NB4 (cell line): ENCODE measurements at regions not wholly inside any gene's neighbourhood (a gene's known extent, or its start where the extent isn't known, plus 50 kb on each side); places are given as distances from the start of the nearest gene placed in this dataset.
"Not testable (repeated sequence)": the region's sequence is repeated elsewhere in the genome, so short reads cannot be mapped to it uniquely, and the experiment has no call there.

Experiments used
- DNase-seq: peaks from one replicate; pipeline ENCODE4 v3.0.0; 2010; ENCODE audit warnings: low read depth
- H3K4me3 ChIP-seq: one replicate; pipeline ENCODE4 v1.5.1; 2011; ENCODE audit warnings: mild to moderate bottlenecking, low read depth, low read length, moderate library complexity
- CTCF ChIP-seq: IDR thresholded peaks from one replicate; pipeline ENCODE4 v1.5.1; 2012; ENCODE audit warnings: low read depth, low read length
- MAX ChIP-seq: IDR thresholded peaks from 2 replicates; pipeline ENCODE4 v1.6.1; 2011; ENCODE audit warnings: low read depth, low read length
- MYC ChIP-seq: IDR thresholded peaks from 2 replicates; pipeline ENCODE4 v1.6.1; 2011; ENCODE audit warnings: low read depth, low read length
- POLR2A ChIP-seq: IDR thresholded peaks from 2 replicates; pipeline ENCODE4 v1.6.1; 2011; ENCODE audit warnings: mild to moderate bottlenecking; ENCODE audit not compliant: insufficient read length; ENCODE audit errors: extremely low read depth

GRCh38 chr7:35869810-35870209 lies 69.0 kb downstream of the SEPTIN7 start:
- DNase-seq = no peak

GRCh38 chr7:35871856-35872255 lies 71.0 kb downstream of the SEPTIN7 start:
- TF ChIP-seq MAX (no peak), CTCF (no peak), POLR2A (no peak), MYC (no peak)
- H3K4me3 ChIP-seq = no peak overlapping the region
- DNase-seq = no peak

More at GRCh38 chr7:35869810-35870209, 69.0 kb downstream of the SEPTIN7 start:
- H3K4me3 ChIP-seq = no peak overlapping the region
- TF ChIP-seq MYC (no peak), MAX (no peak), CTCF (no peak), POLR2A (no peak)

GRCh38 chr7:35874886-35875285 lies 74.0 kb downstream of the SEPTIN7 start:
- DNase-seq = no peak
- TF ChIP-seq MYC (no peak), MAX (no peak), POLR2A (no peak), CTCF (no peak)
- H3K4me3 ChIP-seq = no peak overlapping the region

- DNase-seq = no peak
- H3K4me3 ChIP-seq = no peak overlapping the region
- TF ChIP-seq MYC (no peak), POLR2A (no peak), CTCF (no peak), MAX (no peak)
Observed at GRCh38 chr7:35875292-35875691, 74.4 kb downstream of the SEPTIN7 start.

- no peak for DNase-seq
- no peak overlapping the region for H3K4me3 ChIP-seq
- TF ChIP-seq CTCF = no peak
- no peak for TF ChIP-seq POLR2A
- no peak for TF ChIP-seq MYC
Observed at GRCh38 chr7:35878351-35878750, 77.5 kb downstream of the SEPTIN7 start.

GRCh38 chr7:35887430-35887829 lies 86.6 kb downstream of the SEPTIN7 start:
- H3K4me3 ChIP-seq, DNase-seq: not testable (repeated sequence)
